GM08714 (cell line): ENCODE measurements at regions not wholly inside any gene's neighbourhood (a gene's known extent, or its start where the extent isn't known, plus 50 kb on each side); places are given as distances from the start of the nearest gene placed in this dataset.
"Not testable (repeated sequence)": the region's sequence is repeated elsewhere in the genome, so short reads cannot be mapped to it uniquely, and the experiment has no call there.

ENCODE experiments used
- H3K4me3 ChIP-seq: fragments of 200-500 bp; sonication (Bioruptor generic); 2 replicates; pipeline ENCODE4 v1.5.1; 2014; ENCODE audit warnings: mild to moderate bottlenecking, low read length, inconsistent platforms
- ZNF274 ChIP-seq: IDR thresholded peaks from 2 replicates; pipeline ENCODE4 v1.6.1; 2012; ENCODE audit warnings: mild to moderate bottlenecking, low read depth, low read length

- H3K4me3 ChIP-seq, result no peak overlapping the region
- TF ChIP-seq ZNF274, result no peak
These were observed 70.3 kb upstream of the BBX start for GRCh38 chr3:107452436-107452835.

DNA sequence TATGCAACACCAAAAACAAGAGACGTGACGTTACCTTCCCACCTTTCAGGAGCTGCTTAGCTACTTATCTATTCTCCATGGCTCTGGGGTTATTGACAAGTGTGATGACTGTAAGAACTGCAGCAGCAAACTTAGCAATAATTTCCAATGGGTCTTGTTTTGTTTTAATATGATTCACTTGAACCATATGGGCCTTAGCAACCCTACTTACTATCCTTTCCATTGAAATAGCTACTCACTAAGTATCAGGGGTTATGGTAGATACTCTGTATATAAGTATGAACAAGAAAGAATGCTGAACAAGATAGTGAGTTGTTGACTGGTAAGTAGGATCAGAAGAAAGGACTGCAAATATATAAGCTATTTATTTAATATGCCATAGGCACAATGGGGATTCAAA, 69.3 kb upstream of the BBX start:
- no peak overlapping the region for H3K4me3 ChIP-seq
- TF ChIP-seq ZNF274, result no peak

GRCh38 chr3:107455621-107456020, 67.1 kb upstream of the BBX start:
- H3K4me3 ChIP-seq, result no peak overlapping the region
- no peak for TF ChIP-seq ZNF274

GRCh38 chr3:107456501-107456900, 66.3 kb upstream of the BBX start:
- TF ChIP-seq ZNF274, result no peak
- H3K4me3 ChIP-seq, result no peak overlapping the region

- no peak for TF ChIP-seq ZNF274
- no peak overlapping the region for H3K4me3 ChIP-seq
These were observed 63.9 kb upstream of the BBX start for GRCh38 chr3:107458871-107459270.

DNA sequence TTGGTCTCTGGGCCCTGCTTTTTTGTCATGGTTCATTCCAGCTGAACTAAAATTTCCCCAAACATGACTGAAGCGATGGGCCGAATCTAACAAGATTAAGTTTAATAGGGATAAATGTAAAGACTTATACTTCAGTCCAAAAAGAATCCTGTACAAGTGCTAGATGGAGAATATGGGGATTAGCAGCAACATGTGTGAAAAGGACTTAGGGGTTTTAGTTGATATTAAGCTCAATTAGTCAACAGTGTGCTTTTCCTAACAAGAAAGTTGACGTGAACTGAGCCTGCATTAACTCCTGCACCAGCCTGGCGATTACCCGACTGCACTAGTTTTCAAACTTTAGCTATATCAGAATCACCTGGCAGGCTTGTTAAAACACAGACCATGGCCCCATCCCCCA, 61.0 kb upstream of the BBX start:
- no peak overlapping the region for H3K4me3 ChIP-seq
- no peak for TF ChIP-seq ZNF274

DNA sequence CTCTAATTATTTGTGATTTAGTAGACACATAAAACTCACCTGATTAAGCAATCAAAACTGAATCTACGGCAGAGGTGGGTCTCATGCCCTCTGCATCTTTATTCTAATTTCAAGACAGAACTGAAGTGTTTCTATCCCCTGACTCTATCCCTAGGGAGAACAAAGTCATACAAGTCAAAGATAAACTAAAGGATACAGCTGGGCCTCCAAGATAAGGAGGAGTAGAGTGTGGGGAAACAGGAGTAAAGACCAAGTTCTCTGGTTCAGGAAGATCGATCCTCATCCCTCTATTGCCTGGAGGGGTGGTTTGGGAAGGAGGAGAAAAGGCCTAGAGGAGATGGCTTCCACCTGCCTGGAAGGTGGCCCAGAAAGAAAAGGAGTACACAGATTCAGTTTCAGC, 58.7 kb upstream of the BBX start:
- no peak for TF ChIP-seq ZNF274
- no peak overlapping the region for H3K4me3 ChIP-seq

- no peak for TF ChIP-seq ZNF274
These were observed 57.6 kb upstream of the BBX start for GRCh38 chr3:107465064-107465631.

DNA sequence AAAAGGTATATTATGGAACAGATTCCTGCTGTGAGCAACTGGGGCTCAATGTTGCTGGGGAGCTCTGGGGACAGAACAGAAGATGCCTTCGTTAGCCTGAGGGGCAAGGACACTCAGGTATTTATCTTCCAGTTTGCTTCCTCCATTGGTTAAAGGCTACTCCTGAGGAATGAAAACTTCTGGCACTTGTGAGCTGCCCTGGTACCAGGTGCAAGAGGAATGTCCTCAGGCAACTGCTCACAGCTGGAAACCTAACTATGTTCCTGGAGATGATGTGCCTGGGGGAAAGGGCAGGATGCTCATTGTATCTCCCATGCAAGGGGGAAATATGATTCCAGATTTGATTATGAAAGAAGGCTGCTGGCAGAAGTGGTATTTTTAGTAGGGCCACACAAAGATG, 54.0 kb upstream of the BBX start:
- H3K4me3 ChIP-seq, result no peak overlapping the region
- TF ChIP-seq ZNF274, result no peak

More at GRCh38 chr3:107465064-107465631, 57.6 kb upstream of the BBX start:
- no peak overlapping the region for H3K4me3 ChIP-seq

- not testable (repeated sequence) for H3K4me3 ChIP-seq
These were observed 52.3 kb upstream of the BBX start for GRCh38 chr3:107470496-107470895.
